ENCODE measurements at regions not wholly inside any gene's neighbourhood (a gene's known extent, or its start where the extent isn't known, plus 50 kb on each side); places are given as distances from the start of the nearest gene placed in this dataset.

DNA sequence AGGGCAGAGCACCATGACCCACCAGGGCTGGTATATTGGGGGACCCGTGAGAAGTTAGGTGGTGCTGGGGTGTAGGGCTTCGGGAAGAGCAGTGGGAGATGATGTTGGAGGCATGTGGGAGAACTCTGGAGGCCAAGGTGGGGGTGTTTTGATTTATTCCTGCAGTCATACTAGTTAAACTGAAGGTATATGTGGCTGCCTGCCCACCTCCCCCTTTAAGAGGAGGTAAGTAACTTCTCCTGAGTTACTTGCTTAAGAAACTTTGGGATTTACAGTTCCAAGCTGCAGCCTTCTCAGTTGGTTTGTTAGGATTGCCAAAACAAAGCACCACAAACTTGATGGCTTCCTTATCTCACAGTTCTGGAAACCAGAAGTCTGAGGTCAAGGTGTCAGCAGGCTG, 73.1 kb upstream of the AGBL1 start:
- TF ChIP-seq POLR2A (IDR thresholded peaks at IDR 0.05): no peak
- TF ChIP-seq, protein P1, sequence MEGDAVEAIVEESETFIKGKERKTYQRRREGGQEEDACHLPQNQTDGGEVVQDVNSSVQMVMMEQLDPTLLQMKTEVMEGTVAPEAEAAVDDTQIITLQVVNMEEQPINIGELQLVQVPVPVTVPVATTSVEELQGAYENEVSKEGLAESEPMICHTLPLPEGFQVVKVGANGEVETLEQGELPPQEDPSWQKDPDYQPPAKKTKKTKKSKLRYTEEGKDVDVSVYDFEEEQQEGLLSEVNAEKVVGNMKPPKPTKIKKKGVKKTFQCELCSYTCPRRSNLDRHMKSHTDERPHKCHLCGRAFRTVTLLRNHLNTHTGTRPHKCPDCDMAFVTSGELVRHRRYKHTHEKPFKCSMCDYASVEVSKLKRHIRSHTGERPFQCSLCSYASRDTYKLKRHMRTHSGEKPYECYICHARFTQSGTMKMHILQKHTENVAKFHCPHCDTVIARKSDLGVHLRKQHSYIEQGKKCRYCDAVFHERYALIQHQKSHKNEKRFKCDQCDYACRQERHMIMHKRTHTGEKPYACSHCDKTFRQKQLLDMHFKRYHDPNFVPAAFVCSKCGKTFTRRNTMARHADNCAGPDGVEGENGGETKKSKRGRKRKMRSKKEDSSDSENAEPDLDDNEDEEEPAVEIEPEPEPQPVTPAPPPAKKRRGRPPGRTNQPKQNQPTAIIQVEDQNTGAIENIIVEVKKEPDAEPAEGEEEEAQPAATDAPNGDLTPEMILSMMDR (IDR thresholded peaks at IDR 0.05): no peak

Data from right lobe of liver (tissue), 4 donors.